Vagina (tissue), 2 donors: ENCODE measurements at regions not wholly inside any gene's neighbourhood (a gene's known extent, or its start where the extent isn't known, plus 50 kb on each side); places are given as distances from the start of the nearest gene placed in this dataset.

ENCODE experiments used
- POLR2AphosphoS5 ChIP-seq, 2 donors: sonication (generic); formaldehyde crosslinking; IDR thresholded peaks; one replicate each; pipeline ENCODE4 v1.9.0; 2017; ENCODE audit warnings: antibody characterized with exemption in 2 of 2, mild to moderate bottlenecking in 2 of 2, low read depth in 1 of 2; ENCODE audit not compliant: insufficient read depth in 1 of 2
- TF ChIP-seq, protein P1 (sequence below), 3 experiments: fragments of 450-650 bp in 2 of 3; fragments of 200-600 bp in 1 of 3; sonication (generic) in 1 of 3; IDR thresholded peaks; one replicate each; pipeline ENCODE4 v1.5.1; 2017 to 2019; ENCODE audit warnings: antibody characterized with exemption in 3 of 3, mild to moderate bottlenecking in 2 of 3, moderate library complexity in 2 of 3

DNA sequence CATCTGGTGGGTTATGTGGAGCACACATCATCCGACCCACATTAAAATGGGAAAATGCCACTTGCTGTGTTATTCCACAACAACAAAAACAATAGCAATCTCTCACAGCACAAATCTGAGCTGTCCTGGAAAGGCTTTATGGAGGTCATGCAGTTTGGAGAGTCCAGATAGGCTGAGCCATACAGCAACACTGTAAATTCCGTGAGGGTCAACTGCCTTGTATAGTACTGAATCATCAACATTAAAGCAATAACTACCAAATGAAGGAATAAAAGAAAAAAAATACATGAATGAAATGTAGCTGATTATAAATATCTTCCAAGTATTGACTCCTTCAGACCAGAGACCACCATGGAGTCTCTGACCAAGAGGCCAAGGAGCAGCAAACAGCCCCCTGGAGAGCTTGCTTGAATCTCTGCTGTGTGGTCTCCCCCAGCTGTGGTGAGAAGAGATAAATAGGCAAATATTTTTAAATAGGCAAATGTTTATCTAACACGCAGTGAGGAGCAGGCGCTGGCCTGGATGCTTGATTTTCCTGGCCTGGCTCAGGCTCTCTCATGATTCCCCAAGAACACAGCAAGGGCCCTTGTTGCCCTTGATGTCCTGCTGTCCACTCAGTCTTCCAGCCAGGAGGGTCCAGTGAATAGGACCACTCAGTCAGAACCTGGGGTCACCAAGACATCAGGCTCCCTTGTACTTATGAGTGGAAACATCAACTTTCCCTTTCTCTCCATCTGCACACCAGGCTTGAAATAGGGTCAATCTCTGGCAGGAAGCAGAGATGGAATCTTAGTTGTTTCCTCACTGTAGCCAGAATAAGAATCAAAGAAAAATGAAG is 1021.3 kb downstream of the XPNPEP1 start:
- TF ChIP-seq, protein P1, sequence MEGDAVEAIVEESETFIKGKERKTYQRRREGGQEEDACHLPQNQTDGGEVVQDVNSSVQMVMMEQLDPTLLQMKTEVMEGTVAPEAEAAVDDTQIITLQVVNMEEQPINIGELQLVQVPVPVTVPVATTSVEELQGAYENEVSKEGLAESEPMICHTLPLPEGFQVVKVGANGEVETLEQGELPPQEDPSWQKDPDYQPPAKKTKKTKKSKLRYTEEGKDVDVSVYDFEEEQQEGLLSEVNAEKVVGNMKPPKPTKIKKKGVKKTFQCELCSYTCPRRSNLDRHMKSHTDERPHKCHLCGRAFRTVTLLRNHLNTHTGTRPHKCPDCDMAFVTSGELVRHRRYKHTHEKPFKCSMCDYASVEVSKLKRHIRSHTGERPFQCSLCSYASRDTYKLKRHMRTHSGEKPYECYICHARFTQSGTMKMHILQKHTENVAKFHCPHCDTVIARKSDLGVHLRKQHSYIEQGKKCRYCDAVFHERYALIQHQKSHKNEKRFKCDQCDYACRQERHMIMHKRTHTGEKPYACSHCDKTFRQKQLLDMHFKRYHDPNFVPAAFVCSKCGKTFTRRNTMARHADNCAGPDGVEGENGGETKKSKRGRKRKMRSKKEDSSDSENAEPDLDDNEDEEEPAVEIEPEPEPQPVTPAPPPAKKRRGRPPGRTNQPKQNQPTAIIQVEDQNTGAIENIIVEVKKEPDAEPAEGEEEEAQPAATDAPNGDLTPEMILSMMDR (IDR thresholded peaks at IDR 0.05), result no peak
- no peak for TF ChIP-seq POLR2AphosphoS5 (IDR thresholded peaks at IDR 0.05; ENCODE audit: insufficient read depth in 1 of 2, low read depth in 1 of 2)
